ENCODE measurements at regions not wholly inside any gene's neighbourhood (a gene's known extent, or its start where the extent isn't known, plus 50 kb on each side); places are given as distances from the start of the nearest gene placed in this dataset.
"Not testable (repeated sequence)": the region's sequence is repeated elsewhere in the genome, so short reads cannot be mapped to it uniquely, and the experiment has no call there.

- no peak for DNase-seq (ENCODE audit: low read depth in 2 of 2)
These were observed 99.4 kb upstream of the PTPN3 start for GRCh38 chr9:109597496-109597895.

GRCh38 chr9:109599131-109599530 lies 101.0 kb upstream of the PTPN3 start:
- DNase-seq (ENCODE audit: low read depth in 2 of 2): no peak

DNA sequence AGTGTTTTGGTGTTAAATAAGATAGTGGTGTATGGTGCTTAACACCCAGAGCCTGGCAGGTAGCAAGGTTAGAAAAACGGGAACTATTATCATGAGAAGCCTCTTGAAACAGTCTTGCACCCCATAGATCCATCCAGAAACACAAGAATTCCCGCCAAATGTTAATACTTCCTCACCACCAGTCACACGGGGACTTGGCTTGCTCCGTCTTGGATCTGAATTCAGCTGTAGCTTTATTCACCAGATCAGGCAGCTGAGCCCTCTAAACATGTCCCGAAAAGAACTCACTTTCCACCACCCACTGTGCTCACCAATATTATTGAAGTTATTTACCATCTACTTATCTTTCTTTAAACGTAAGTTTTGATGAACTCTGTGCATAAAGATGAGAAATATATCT lies 101.6 kb upstream of the PTPN3 start:
- no peak for DNase-seq (ENCODE audit: low read depth in 2 of 2)

DNA sequence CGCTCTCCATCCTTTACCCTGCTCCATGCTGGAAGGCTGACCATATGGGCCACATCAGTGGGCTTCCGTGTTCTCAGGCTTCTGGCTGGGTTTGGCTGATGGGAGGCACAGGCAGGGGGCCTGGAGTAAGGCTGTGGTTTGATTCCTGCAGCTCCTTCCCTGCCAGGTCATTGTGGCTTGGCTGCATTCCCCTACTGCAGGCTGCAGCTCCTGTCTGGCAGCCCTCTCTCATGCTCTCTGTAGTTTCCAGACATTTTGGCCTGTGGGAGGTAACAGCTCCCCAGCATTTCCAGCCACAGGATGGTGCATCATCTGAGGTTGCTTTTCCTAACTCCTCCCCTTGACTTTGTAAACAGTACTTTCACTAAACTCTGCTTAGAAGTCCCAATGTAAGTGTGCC lies 102.0 kb upstream of the PTPN3 start:
- DNase-seq (ENCODE audit: low read depth in 2 of 2): peak; percentile 92 to 93

DNA sequence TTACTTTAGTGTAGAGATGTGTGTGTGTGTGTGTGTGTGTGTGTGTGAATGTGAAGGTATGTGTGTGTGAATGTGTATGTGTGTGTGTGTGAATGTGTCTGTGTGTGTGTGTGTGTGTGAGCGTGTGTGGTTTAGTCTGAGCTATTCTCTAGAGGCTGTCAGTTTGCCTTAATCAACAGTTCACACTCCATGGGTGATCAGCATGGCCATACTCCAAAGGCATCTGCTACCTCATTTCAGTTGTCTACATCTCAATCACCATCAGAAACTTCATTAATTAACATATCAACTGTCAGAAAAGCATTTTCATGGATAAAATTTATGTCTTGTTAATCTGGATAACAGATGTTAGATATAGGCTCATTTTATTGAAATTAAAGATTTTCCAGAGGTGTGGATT lies 103.1 kb upstream of the PTPN3 start:
- no peak for DNase-seq (ENCODE audit: low read depth in 2 of 2)

- no peak for DNase-seq (ENCODE audit: low read depth in 2 of 2)
These were observed 104.9 kb upstream of the PTPN3 start for GRCh38 chr9:109602987-109603386.

- DNase-seq (ENCODE audit: low read depth in 2 of 2): no peak
These were observed 106.0 kb upstream of the PTPN3 start for GRCh38 chr9:109604131-109604530.

GRCh38 chr9:109604781-109605180 lies 106.7 kb upstream of the PTPN3 start:
- no peak for DNase-seq (ENCODE audit: low read depth in 2 of 2)

DNA sequence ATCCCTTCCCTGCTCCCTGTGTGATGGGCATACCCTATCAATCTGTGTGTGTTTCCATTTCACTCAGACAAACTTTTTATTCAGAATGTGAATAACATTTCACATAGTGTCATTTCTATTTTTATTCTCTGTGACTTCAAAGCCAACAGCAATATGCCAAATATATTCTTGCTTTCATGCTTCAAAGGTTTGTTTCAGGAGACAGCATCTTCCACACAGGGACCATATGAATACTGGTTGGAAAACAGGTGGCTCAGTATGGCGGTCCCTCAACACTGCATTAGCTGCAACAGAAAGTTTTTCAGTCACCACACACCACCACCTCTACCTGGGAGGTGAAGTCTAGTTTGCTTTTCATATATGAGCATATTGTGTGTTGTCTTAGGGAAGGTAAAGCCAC lies 111.0 kb upstream of the PTPN3 start:
- DNase-seq (ENCODE audit: low read depth in 2 of 2): no peak

GRCh38 chr9:109616571-109617120 lies 118.5 kb upstream of the PTPN3 start:
- DNase-seq (ENCODE audit: low read depth in 2 of 2): peak; percentile 76 to 88

GRCh38 chr9:109619310-109619709 lies 121.2 kb upstream of the PTPN3 start:
- DNase-seq (ENCODE audit: low read depth in 2 of 2): no peak

DNA sequence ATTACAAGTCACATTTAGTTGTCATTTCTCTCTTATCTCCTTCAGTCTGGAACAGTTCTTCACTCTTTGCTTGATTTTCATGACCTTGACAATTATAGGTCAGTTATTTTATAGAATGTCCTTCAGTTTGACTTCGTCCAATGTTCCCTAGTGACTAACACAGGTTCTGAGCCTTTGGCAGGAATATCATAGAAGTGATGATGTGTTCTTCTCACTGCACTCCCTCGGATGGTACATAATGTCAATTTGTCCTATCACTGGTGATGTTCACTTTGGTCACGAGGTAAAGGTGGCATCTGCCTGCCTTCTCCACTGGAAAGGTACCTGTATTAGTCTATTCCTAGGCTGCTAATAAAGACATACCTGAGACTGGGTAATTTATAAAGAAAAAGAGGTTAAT lies 126.0 kb upstream of the PTPN3 start:
- DNase-seq (ENCODE audit: low read depth in 2 of 2): no peak

DNA sequence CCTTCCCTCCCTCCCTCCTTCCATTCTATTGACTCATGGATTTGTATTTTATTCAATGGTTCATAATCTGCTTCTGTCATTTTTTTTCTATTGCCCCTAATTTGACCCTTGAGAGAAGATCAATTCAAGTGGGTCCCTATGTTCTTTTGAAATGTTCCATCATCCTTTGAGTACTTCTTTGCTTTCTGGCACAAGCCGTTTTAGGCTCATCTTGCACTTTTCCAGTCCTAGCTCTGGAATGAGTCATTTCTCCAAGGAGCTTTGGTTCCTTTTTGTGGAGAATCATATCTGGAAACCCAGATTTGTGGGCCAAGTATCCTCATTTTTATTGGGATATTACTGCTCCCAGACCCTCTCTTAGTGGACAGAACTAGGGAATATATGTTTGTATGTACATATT lies 126.8 kb upstream of the PTPN3 start:
- no peak for DNase-seq (ENCODE audit: low read depth in 2 of 2)

DNA sequence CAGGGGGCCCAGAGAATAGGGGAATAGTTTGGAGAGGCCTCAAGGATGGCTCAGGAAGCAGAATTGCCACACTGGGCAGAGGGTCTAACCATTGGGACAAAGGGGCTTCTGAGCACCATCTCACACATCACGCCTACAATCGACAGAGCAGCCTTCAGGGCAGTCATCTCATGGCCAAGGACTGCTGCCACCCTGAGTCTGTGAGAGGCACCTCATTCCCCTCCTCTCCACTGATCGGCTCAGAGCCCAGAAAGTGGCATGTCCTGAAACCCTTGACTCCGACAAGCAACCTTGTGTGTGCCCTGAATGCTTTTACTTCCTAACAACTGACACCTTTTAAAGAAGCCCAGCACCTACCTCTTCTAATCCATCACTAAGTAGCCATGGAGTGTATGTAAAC lies 128.9 kb upstream of the PTPN3 start:
- no peak for DNase-seq (ENCODE audit: low read depth in 2 of 2)

DNA sequence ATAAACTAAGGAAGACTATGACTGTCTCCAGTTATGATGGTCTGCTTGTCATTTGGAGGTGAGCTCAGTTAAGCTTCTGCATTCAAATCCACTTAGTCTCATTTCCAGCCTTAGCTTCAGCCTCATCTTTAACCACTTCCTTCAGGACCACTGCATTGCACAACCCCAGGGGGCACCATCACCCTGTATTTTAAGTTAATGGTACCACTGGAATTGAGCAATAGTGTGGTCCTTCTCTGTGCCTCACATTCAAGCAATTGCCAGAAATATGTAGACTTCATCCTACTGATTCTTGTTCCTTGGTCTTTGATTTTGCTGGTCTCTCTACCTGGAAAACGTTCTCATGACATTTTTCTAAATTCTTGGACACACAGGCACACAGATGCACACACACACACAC lies 131.5 kb upstream of the PTPN3 start:
- no peak for DNase-seq (ENCODE audit: low read depth in 2 of 2)

DNA sequence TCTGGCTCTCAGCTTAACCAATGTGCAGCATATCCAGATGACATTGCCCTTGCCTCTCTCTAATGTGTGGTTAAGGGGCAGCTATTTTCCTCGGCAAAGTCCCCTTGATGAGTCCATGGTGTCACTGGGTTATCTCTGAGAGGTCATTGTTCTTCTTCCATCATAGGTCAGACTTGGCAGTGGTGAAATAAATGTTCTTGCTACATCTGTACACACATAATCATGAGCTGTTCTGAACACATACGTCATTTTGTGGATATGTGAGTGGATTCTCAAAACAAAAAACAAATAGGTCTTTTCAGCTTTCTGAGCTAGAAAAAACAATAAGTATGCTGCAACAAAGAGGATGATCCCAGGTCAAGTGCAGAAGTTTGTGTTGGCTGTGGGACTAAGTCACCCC lies 134.7 kb upstream of the PTPN3 start:
- DNase-seq (ENCODE audit: low read depth in 2 of 2): no peak

GRCh38 chr9:109639674-109640579 lies 140.1 kb upstream of the PALM2AKAP2 start:
- no peak for DNase-seq (ENCODE audit: low read depth in 2 of 2)

DNA sequence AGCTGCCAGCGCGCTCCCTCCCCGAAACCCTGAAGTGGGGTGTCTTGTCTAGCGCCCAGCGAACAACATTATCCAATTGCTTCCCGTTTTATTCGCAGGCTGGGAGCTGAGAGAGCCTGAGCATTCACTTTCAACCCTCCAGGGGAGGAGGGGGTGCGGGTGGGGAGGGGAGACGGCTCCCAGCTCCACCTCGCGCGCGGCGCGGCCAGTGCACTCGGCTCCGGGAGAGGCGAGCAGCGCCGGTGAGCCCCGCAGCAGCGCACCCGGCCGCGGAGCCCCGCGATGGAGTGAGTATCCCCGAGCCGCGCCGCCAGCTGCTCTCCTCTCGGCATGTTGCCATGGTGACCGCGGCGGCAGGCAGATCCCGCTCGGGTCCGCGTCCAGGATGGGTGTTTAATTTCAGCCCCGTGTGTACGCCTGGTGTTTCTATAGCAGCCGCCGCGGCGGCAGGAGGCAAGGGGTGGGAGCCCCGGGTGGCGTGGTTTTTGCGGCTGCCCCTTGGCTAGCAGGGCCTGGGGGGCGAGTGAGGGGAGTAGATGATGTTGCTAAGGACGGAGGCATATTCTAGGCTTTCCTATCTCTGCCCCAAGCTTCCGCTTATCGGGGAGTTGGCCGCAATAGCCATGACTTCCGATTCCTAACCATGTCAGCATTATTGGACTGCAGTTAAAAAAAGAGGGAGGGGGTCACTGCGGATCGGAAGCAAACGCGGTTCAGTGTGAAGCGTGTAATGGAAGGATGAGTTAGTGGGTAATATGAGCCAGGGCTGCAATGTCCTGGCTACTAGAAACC lies 139.2 kb upstream of the PALM2AKAP2 start:
- DNase-seq (ENCODE audit: low read depth in 2 of 2): no peak

- no peak for DNase-seq (ENCODE audit: low read depth in 2 of 2)
These were observed 138.7 kb upstream of the PALM2AKAP2 start for GRCh38 chr9:109641372-109641659.

- DNase-seq (ENCODE audit: low read depth in 2 of 2): no peak
These were observed 127.9 kb upstream of the PALM2AKAP2 start for GRCh38 chr9:109652112-109652511.

DNA sequence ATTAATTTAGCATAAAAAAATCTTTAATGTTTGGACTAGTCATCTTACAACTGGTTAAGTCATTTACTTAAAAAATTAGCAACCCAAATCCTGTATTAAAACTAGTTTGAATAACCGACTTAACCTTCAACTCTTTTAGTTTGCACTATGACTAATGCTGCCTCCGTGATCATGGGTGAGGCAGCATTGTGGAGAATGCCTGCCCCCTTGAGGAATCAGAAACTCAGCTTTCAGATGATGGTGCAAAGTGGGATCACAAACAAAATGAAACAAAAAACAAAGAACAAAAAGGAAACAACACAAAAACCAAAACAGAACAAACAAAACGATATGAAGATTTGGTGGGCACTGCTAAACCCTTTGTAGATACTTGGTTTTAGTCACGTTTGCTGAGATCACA lies 127.0 kb upstream of the PALM2AKAP2 start:
- peak; percentile 10 to 14 for DNase-seq (ENCODE audit: low read depth in 2 of 2)

DNA sequence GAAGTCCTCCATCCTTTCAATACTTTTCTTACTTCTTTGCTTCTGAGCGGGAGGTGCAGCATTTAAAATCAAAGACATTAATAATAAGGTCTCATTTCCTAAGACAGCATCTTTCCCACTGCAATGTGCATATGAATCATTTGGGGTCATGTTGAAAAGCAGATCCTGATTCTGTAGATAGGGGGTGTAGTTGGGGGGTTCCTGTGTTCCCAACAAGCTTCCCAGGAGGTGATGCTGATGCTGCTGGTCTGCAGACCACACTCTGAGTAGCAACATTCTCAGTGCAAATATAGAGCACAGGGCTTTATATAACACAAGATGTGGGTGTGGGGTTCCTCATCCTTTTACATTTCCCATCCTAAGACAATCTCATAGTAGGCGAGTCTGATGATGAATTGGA lies 126.5 kb upstream of the PALM2AKAP2 start:
- no peak for DNase-seq (ENCODE audit: low read depth in 2 of 2)

GRCh38 chr9:109663978-109664377 lies 116.0 kb upstream of the PALM2AKAP2 start:
- not testable (repeated sequence) for DNase-seq (ENCODE audit: low read depth in 2 of 2)
